Omental fat pad (tissue), 3 donors: ENCODE measurements at regions not wholly inside any gene's neighbourhood (a gene's known extent, or its start where the extent isn't known, plus 50 kb on each side); places are given as distances from the start of the nearest gene placed in this dataset.

ENCODE experiments used
- ATAC-seq: fragments of 150-250 bp; one replicate; pipeline ENCODE4 v1.9.1; 2016; ENCODE audit warnings: mild to moderate bottlenecking, moderate library complexity; ENCODE audit not compliant: low FRiP score
- DNase-seq: peaks from one replicate; pipeline ENCODE4 v3.0.0-alpha.2; 2019; ENCODE audit warnings: low spot score
- CTCF ChIP-seq, 3 donors: fragments of 450-650 bp; IDR thresholded peaks; one replicate each; pipeline ENCODE4 v1.5.1; 2016 to 2017; ENCODE audit warnings: antibody characterized with exemption in 3 of 3, mild to moderate bottlenecking in 3 of 3, moderate library complexity in 2 of 3

DNA sequence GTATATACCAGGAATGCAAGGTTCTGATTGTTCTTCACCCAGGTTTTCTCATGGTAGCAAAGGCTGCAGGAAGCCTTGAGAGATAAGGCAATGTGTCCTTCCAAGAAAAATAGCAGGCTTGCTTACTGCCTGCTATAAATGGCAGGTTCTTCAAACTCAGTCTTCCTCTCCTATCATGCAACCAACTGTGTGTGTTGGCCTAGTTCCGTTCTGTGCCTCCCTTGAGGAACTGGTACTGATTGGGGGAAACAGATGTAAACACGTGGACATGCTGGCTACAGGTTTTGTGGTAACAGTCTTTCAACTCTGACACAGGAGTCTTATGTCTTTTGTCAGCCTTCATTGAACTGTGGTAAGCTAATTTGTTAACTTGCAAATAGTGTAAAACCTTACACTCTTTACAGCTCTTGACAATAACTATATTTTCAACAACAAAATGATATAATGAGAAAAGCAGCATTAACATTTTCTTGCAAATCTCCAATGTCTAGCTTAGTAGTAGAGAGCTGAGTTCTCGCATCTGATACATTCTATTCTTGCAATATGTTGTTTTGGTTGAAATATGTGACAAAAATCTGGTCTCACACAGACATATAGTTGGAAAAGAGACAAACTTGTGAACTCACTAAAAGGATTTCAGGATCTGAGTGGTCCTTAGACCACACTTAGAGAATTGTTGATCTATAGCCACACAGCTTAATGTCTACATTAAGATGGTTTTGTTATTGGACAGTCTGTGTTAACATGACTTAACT lies 54.7 kb upstream of the LSM8 start:
- no peak for TF ChIP-seq CTCF (IDR thresholded peaks at IDR 0.05)
- DNase-seq (no peak), ATAC-seq (no peak)

DNA sequence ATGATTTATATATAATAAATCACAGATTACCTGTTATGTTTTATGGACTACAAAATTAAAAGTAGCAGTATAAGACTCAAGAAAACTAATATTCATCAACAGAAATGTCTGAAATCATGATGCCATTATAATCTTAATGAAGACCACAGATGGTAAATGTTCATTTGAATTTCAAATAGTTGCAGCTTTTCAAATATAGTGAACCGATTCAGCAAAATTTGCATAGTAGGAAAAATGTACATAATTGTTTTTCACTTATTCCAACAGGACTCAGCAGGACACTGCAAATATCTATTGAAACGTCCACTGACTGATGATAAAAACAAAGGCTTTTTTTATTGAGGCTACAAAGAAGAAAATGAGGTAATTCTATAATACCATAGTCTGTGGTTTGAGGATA lies 51.2 kb upstream of the LSM8 start:
- ATAC-seq = no peak
- no peak for DNase-seq
- TF ChIP-seq CTCF (IDR thresholded peaks at IDR 0.05) = no peak
